IMR-90 (cell line): ENCODE measurements at regions not wholly inside any gene's neighbourhood (a gene's known extent, or its start where the extent isn't known, plus 50 kb on each side); places are given as distances from the start of the nearest gene placed in this dataset.
A peak's percentile ranks its signal among the peaks of the same experiment; 100 is the strongest.

Experiments used
- ATAC-seq: fragments of 200-7000 bp; cut with Tn5 transposase; 2 replicates; pipeline ENCODE4 v1.9.1; 2020; ENCODE audit warnings: low read depth, mild to moderate bottlenecking, moderate library complexity
- BruUV-seq: library from RNA; stranded (reverse); fragments of 400-500 nt; replicated peaks from 2 replicates; lab custom pipeline; 2021; lab: Mats Ljungman, UMichigan
- CTCF ChIA-PET: fragments of 300-600 bp; formaldehyde crosslinking; extraction: SDS; loops from one replicate; lab custom pipeline; 2021; ENCODE audit warnings: antibody characterized with exemption; lab: Yijun Ruan, JAX
- POLR2A ChIA-PET: fragments of 300-600 bp; sonication (Branson Sonifier 250); formaldehyde crosslinking; loops from one replicate; lab custom pipeline; 2022; ENCODE audit warnings: antibody characterized with exemption; ENCODE audit not compliant: unreplicated experiment; lab: Charles Lee
- DNase-seq: peaks from one replicate; pipeline ENCODE4 v3.0.0; 2013
- H2AFZ ChIP-seq: replicated peaks from 2 replicates; pipeline ENCODE3; 2013; ENCODE audit warnings: low read length, mild to moderate bottlenecking; ENCODE audit not compliant: poor library complexity
- H2AK5ac ChIP-seq: 2 replicates; pipeline ENCODE4 v1.6.1; 2013; ENCODE audit warnings: low read depth, low read length, inconsistent platforms
- H2AK9ac ChIP-seq: replicated peaks from 2 replicates; pipeline ENCODE3; 2013; ENCODE audit warnings: mild to moderate bottlenecking, low read depth, low read length, moderate library complexity; ENCODE audit not compliant: poor library complexity
- H2BK120ac ChIP-seq: 2 replicates; pipeline ENCODE4 v1.6.1; 2013; ENCODE audit warnings: low read depth, low read length, inconsistent platforms
- H2BK15ac ChIP-seq: 3 replicates; pipeline ENCODE4 v1.6.1; 2013; ENCODE audit warnings: low read depth, low read length, inconsistent platforms
- H2BK20ac ChIP-seq: 2 replicates; pipeline ENCODE4 v1.6.1; 2013; ENCODE audit warnings: low read depth, mild to moderate bottlenecking, inconsistent platforms, low read length, moderate library complexity
- H2BK5ac ChIP-seq: 2 replicates; pipeline ENCODE4 v1.6.1; 2013; ENCODE audit warnings: mild to moderate bottlenecking, low read depth, low read length, inconsistent platforms; ENCODE audit not compliant: poor library complexity, severe bottlenecking
- H3K14ac ChIP-seq: replicated peaks from 2 replicates; pipeline ENCODE4 v1.6.1; 2013; ENCODE audit warnings: low read depth, low read length, inconsistent platforms
- H3K18ac ChIP-seq: 2 replicates; pipeline ENCODE4 v1.6.1; 2013; ENCODE audit warnings: low read depth, low read length, control low read depth
- H3K23ac ChIP-seq: 2 replicates; pipeline ENCODE4 v1.6.1; 2013; ENCODE audit warnings: low read depth, low read length, inconsistent platforms
- H3K27ac ChIP-seq: 2 replicates; pipeline ENCODE4 v1.5.1; 2013; ENCODE audit warnings: mild to moderate bottlenecking, control low read depth, low read length; ENCODE audit not compliant: insufficient read depth
- H3K27me3 ChIP-seq: 2 replicates; pipeline ENCODE4 v1.6.1; 2013; ENCODE audit warnings: low read length; ENCODE audit not compliant: control insufficient read depth, insufficient read depth
- H3K36me3 ChIP-seq: 2 replicates; pipeline ENCODE4 v1.6.1; 2013; ENCODE audit warnings: low read length, mixed read lengths; ENCODE audit not compliant: control insufficient read depth, insufficient read depth
- H3K4ac ChIP-seq: 2 replicates; pipeline ENCODE4 v1.6.1; 2013; ENCODE audit warnings: low read depth, low read length, inconsistent platforms
- H3K4me1 ChIP-seq: 2 replicates; pipeline ENCODE4 v1.6.1; 2013; ENCODE audit warnings: low read length, mixed read lengths; ENCODE audit not compliant: control insufficient read depth, insufficient read depth
- H3K4me2 ChIP-seq: 2 replicates; pipeline ENCODE4 v1.6.1; 2013; ENCODE audit warnings: low read depth, mild to moderate bottlenecking, control low read depth, low read length, moderate library complexity
- H3K4me3 ChIP-seq: 2 replicates; pipeline ENCODE4 v1.5.1; 2013; ENCODE audit warnings: low read depth, mild to moderate bottlenecking, control low read depth, low read length, moderate library complexity; ENCODE audit not compliant: insufficient read depth
- H3K56ac ChIP-seq: 2 replicates; pipeline ENCODE4 v1.6.1; 2013; ENCODE audit warnings: low read length, inconsistent platforms; ENCODE audit not compliant: insufficient read depth; ENCODE audit errors: extremely low read depth
- H3K79me1 ChIP-seq, 2 experiments: 2 replicates each; pipeline ENCODE4 v1.6.1; 2013; ENCODE audit warnings: low read length in 2 of 2, inconsistent platforms in 1 of 2, low read depth in 1 of 2
- H3K9ac ChIP-seq: 2 replicates; pipeline ENCODE4 v1.6.1; 2013; ENCODE audit warnings: low read depth, low read length, control low read depth
- H3K9me1 ChIP-seq: 2 replicates; pipeline ENCODE4 v1.6.1; 2013; ENCODE audit warnings: low read length, inconsistent platforms; ENCODE audit not compliant: insufficient read depth
- H3K9me3 ChIP-seq: 2 replicates; pipeline ENCODE4 v1.6.1; 2013; ENCODE audit warnings: low read length; ENCODE audit not compliant: control insufficient read depth, insufficient read depth
- H4K20me1 ChIP-seq: 2 replicates; pipeline ENCODE4 v1.6.1; 2013; ENCODE audit warnings: low read length, inconsistent platforms; ENCODE audit not compliant: insufficient read depth
- H4K5ac ChIP-seq: 2 replicates; pipeline ENCODE4 v1.6.1; 2013; ENCODE audit warnings: mild to moderate bottlenecking, low read depth, low read length, control low read depth
- H4K8ac ChIP-seq, 2 experiments: 2 replicates each; pipeline ENCODE4 v1.6.1; 2013; ENCODE audit warnings: low read depth in 2 of 2, low read length in 2 of 2, control low read depth in 1 of 2, inconsistent platforms in 1 of 2
- H4K91ac ChIP-seq: 2 replicates; pipeline ENCODE4 v1.6.1; 2013; ENCODE audit warnings: low read depth, low read length, inconsistent platforms; ENCODE audit not compliant: insufficient read depth
- BHLHE40 ChIP-seq: fragments of 150-350 bp; IDR thresholded peaks from 2 replicates; pipeline ENCODE4 v1.6.1; 2016; ENCODE audit warnings: mild to moderate bottlenecking, low read depth, low read length
- CEBPB ChIP-seq: IDR thresholded peaks from 2 replicates; pipeline ENCODE4 v1.6.1; 2012; ENCODE audit warnings: low read depth, low read length, improper control_type of control experiment
- CHD1 ChIP-seq: IDR thresholded peaks from 2 replicates; pipeline ENCODE4 v1.6.1; 2012; ENCODE audit warnings: low read depth, low read length, improper control_type of control experiment
- ELK1 ChIP-seq: fragments of 150-350 bp; IDR thresholded peaks from 2 replicates; pipeline ENCODE4 v1.6.1; 2016; ENCODE audit warnings: low read depth, mild to moderate bottlenecking, low read length, moderate library complexity, borderline replicate concordance
- FOS ChIP-seq: fragments of 150-350 bp; IDR thresholded peaks from 2 replicates; pipeline ENCODE4 v1.6.1; 2016; ENCODE audit warnings: low read depth, low read length
- MAFK ChIP-seq: IDR thresholded peaks from 2 replicates; pipeline ENCODE4 v1.6.1; 2012; ENCODE audit warnings: low read depth, low read length, improper control_type of control experiment
- MAZ ChIP-seq: IDR thresholded peaks from 2 replicates; pipeline ENCODE4 v1.6.1; 2012; ENCODE audit warnings: low read depth, mild to moderate bottlenecking, low read length, improper control_type of control experiment, moderate library complexity, borderline replicate concordance
- MXI1 ChIP-seq: IDR thresholded peaks from 2 replicates; pipeline ENCODE4 v1.6.1; 2012; ENCODE audit warnings: low read depth, mild to moderate bottlenecking, low read length, moderate library complexity, borderline replicate concordance
- NFE2L2 ChIP-seq: fragments of 150-350 bp; IDR thresholded peaks from 2 replicates; pipeline ENCODE4 v1.6.1; 2016; ENCODE audit warnings: low read depth, mild to moderate bottlenecking, low read length
- POLR2A ChIP-seq: IDR thresholded peaks from 2 replicates; pipeline ENCODE4 v1.6.1; 2012; ENCODE audit warnings: mild to moderate bottlenecking, low read depth, low read length
- RAD21 ChIP-seq: IDR thresholded peaks from 2 replicates; pipeline ENCODE4 v1.6.1; 2012; ENCODE audit warnings: low read length, improper control_type of control experiment
- RCOR1 ChIP-seq: IDR thresholded peaks from 2 replicates; pipeline ENCODE4 v1.6.1; 2012; ENCODE audit warnings: mild to moderate bottlenecking, low read length, improper control_type of control experiment; ENCODE audit not compliant: insufficient replicate concordance
- RFX5 ChIP-seq: IDR thresholded peaks from 2 replicates; pipeline ENCODE4 v1.8.0; 2012; ENCODE audit warnings: low read depth, mild to moderate bottlenecking, low read length, moderate library complexity
- SMC3 ChIP-seq: fragments of 150-350 bp; IDR thresholded peaks from 2 replicates; pipeline ENCODE4 v1.6.1; 2016; ENCODE audit warnings: low read depth, mild to moderate bottlenecking, antibody characterized with exemption, low read length, moderate library complexity
- WGBS, 2 experiments: methylation state at CpG; one replicate each; pipeline versions ENCODE4 v1.1.5 to v1.1.7; 2013; ENCODE audit warnings: missing lambda C conversion rate in 2 of 2; ENCODE audit not compliant: insufficient read length in 1 of 2; ENCODE audit errors: extremely low coverage in 2 of 2; 5-methylcytosine and 5-hydroxymethylcytosine counted together
- dilution Hi-C: fragments of 300-500 bp; cut with HindIII; formaldehyde crosslinking; loops from one replicate; pipeline ENCODE4 v1.14.3; 2018; ENCODE audit warnings: low sequenced_read_pairs; ENCODE audit not compliant: unreplicated experiment
- in situ Hi-C: fragments of 300-500 bp; cut with MboI; formaldehyde crosslinking; loops from 3 replicates; pipeline ENCODE4 v1.14.3; 2019; ENCODE audit warnings: low sequenced_read_pairs, inconsistent platforms, mixed read lengths
- intact Hi-C: fragments of 100-400 bp; cut with micrococcal nuclease; formaldehyde crosslinking; loops from 2 replicates; pipeline ENCODE4 v1.10.0; 2022
- TF ChIP-seq, protein P1 (sequence below): conservative IDR thresholded peaks from 2 replicates; pipeline ENCODE4 v1.5.1; 2012; ENCODE audit warnings: mild to moderate bottlenecking, low read depth, low read length, improper control_type of control experiment
- TF ChIP-seq, protein P2 (sequence below): fragments of 150-350 bp; IDR thresholded peaks from 2 replicates; pipeline ENCODE4 v1.6.1; 2017; ENCODE audit warnings: mild to moderate bottlenecking, antibody characterized with exemption, low read length, low read depth

GRCh38 chr11:110366291-110366690 is 63.5 kb upstream of the FDX1 start:
- Histone ChIP-seq H2BK20ac (peak overlapping the region; percentile 76; the same call in 1 of the 2 replicates), H3K9ac (no peak overlapping the region), H2AK5ac (no peak overlapping the region), H3K27ac (no peak overlapping the region), H2AFZ (no peak overlapping the region), H3K4me2 (no peak overlapping the region), H4K8ac (peak overlapping the region in 1 of 2 experiments; percentile 33; a peak in 1 of 4 replicates), H3K9me1 (peaks cover 8% of the 10 kb centered on the region; the same call in 1 of the 2 replicates), H3K36me3 (no peaks in the 10 kb centered on the region), H3K4me3 (no peak overlapping the region), H2BK5ac (no peak overlapping the region), H3K23ac (no peak overlapping the region), H3K14ac (no peak overlapping the region), H2BK120ac (no peak overlapping the region), H4K5ac (no peak overlapping the region), H3K27me3 (no peaks in the 10 kb centered on the region), H2BK15ac (no peak overlapping the region), H3K79me1 (no peaks in the 10 kb centered on the region), H3K4me1 (peaks cover 4% of the 10 kb centered on the region), H4K20me1 (no peaks in the 10 kb centered on the region), H3K9me3 (no peaks in the 10 kb centered on the region), H3K4ac (peak overlapping the region; percentile 56; the same call in 1 of the 2 replicates), H4K91ac (no peak overlapping the region), H3K18ac (no peak overlapping the region), H3K56ac (no peak overlapping the region), H2AK9ac (no peak overlapping the region)
- POLR2A ChIA-PET, result no interaction called here
- in situ Hi-C loops, result loop anchor here (25.0 kb wide), 1 partner anchor 504 kb away; no protein-coding TSS in a partner anchor
- no peak for TF ChIP-seq BHLHE40
- no peak for TF ChIP-seq ELK1
- TF ChIP-seq SMC3, result no peak
- TF ChIP-seq MAFK, result no peak
- no peak for TF ChIP-seq RAD21
- TF ChIP-seq, protein P1, sequence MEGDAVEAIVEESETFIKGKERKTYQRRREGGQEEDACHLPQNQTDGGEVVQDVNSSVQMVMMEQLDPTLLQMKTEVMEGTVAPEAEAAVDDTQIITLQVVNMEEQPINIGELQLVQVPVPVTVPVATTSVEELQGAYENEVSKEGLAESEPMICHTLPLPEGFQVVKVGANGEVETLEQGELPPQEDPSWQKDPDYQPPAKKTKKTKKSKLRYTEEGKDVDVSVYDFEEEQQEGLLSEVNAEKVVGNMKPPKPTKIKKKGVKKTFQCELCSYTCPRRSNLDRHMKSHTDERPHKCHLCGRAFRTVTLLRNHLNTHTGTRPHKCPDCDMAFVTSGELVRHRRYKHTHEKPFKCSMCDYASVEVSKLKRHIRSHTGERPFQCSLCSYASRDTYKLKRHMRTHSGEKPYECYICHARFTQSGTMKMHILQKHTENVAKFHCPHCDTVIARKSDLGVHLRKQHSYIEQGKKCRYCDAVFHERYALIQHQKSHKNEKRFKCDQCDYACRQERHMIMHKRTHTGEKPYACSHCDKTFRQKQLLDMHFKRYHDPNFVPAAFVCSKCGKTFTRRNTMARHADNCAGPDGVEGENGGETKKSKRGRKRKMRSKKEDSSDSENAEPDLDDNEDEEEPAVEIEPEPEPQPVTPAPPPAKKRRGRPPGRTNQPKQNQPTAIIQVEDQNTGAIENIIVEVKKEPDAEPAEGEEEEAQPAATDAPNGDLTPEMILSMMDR, result no peak
- TF ChIP-seq CHD1, result no peak
- TF ChIP-seq MXI1, result no peak
- TF ChIP-seq CEBPB, result no peak
- TF ChIP-seq, protein P2, sequence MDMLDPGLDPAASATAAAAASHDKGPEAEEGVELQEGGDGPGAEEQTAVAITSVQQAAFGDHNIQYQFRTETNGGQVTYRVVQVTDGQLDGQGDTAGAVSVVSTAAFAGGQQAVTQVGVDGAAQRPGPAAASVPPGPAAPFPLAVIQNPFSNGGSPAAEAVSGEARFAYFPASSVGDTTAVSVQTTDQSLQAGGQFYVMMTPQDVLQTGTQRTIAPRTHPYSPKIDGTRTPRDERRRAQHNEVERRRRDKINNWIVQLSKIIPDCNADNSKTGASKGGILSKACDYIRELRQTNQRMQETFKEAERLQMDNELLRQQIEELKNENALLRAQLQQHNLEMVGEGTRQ, result no peak
- TF ChIP-seq FOS, result no peak
- TF ChIP-seq RFX5, result no peak
- TF ChIP-seq POLR2A, result no peak
- no peak for TF ChIP-seq NFE2L2
- no peak for TF ChIP-seq RCOR1
- TF ChIP-seq MAZ, result no peak
- intact Hi-C loops, result loop anchor here (2.0 to 5.0 kb wide), 4 partner anchors 69 to 419 kb away; partner anchors contain the start of genes RDX and ZC3H12C
- CTCF ChIA-PET, result interaction anchor here (1.8 kb wide), 1 partner anchor 165 kb away, joined by 8 read pairs; no protein-coding TSS in a partner anchor
- BruUV-seq, result no TSS peak
- no CpG with 5 or more reads among the region's 6 CpGs for WGBS, 2 experiments
- ATAC-seq (peak; percentile 78), DNase-seq (peak; percentile 28)
- dilution Hi-C loops, result no loop called here
